ENCODE measurements at regions not wholly inside any gene's neighbourhood (a gene's known extent, or its start where the extent isn't known, plus 50 kb on each side); places are given as distances from the start of the nearest gene placed in this dataset.

DNA sequence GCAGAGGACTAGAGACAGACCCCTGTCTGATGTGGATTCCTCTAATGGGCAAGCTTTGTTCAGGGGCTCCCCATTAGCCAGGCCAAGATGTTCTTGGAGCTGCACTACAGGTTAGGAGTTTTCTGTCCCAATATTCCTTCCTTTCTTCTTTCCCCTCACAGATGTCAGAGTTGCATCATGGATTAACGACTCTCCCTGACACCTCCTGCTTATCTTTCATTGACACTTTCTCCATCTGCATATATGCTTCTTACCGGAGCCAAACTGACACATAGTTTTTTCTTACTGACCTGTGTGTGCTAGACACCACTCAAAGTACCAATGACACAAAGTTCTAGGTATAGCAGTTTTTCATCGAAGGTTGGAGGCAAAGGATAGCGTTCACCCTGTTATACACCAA lies 228.6 kb upstream of the HCCS start:
- TF ChIP-seq CHD1 (IDR thresholded peaks at IDR 0.05; ENCODE audit: low read depth, low read length) (no peak), POLR2AphosphoS5 (IDR thresholded peaks at IDR 0.05; ENCODE audit: low read depth, low read length) (no peak), TCF12 (IDR thresholded peaks at IDR 0.05; ENCODE audit: low read depth, low read length) (no peak), EZH2 (IDR thresholded peaks at IDR 0.05; ENCODE audit: low read depth, low read length, severe bottlenecking) (no peak), RAD21 (IDR thresholded peaks at IDR 0.05 in 1 of 2, conservative IDR thresholded peaks at IDR 0.05 in 1 of 2; ENCODE audit: low read depth in 2 of 2, low read length in 2 of 2) (no peak), GABPA (IDR thresholded peaks at IDR 0.05; ENCODE audit: borderline replicate concordance, insufficient read depth, low read length) (no peak), SIN3A (conservative IDR thresholded peaks at IDR 0.05 in 1 of 2, IDR thresholded peaks at IDR 0.05 in 1 of 2; ENCODE audit: low read depth in 1 of 2, low read length in 2 of 2) (no peak), ZNF274 (IDR thresholded peaks at IDR 0.05; ENCODE audit: borderline replicate concordance, extremely low read depth, low read length) (no peak), SP1 (IDR thresholded peaks at IDR 0.05; ENCODE audit: low read depth, low read length) (no peak), KDM5A (IDR thresholded peaks at IDR 0.05; ENCODE audit: low read length) (no peak)
- TF ChIP-seq, protein P1, sequence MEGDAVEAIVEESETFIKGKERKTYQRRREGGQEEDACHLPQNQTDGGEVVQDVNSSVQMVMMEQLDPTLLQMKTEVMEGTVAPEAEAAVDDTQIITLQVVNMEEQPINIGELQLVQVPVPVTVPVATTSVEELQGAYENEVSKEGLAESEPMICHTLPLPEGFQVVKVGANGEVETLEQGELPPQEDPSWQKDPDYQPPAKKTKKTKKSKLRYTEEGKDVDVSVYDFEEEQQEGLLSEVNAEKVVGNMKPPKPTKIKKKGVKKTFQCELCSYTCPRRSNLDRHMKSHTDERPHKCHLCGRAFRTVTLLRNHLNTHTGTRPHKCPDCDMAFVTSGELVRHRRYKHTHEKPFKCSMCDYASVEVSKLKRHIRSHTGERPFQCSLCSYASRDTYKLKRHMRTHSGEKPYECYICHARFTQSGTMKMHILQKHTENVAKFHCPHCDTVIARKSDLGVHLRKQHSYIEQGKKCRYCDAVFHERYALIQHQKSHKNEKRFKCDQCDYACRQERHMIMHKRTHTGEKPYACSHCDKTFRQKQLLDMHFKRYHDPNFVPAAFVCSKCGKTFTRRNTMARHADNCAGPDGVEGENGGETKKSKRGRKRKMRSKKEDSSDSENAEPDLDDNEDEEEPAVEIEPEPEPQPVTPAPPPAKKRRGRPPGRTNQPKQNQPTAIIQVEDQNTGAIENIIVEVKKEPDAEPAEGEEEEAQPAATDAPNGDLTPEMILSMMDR (IDR thresholded peaks at IDR 0.05; ENCODE audit: control extremely low read depth in 1 of 3, insufficient read depth in 1 of 3, low read depth in 1 of 3, low read length in 3 of 3): no peak
- TF ChIP-seq, protein P2, sequence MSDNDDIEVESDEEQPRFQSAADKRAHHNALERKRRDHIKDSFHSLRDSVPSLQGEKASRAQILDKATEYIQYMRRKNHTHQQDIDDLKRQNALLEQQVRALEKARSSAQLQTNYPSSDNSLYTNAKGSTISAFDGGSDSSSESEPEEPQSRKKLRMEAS (IDR thresholded peaks at IDR 0.05): no peak
- TF ChIP-seq, protein P3, sequence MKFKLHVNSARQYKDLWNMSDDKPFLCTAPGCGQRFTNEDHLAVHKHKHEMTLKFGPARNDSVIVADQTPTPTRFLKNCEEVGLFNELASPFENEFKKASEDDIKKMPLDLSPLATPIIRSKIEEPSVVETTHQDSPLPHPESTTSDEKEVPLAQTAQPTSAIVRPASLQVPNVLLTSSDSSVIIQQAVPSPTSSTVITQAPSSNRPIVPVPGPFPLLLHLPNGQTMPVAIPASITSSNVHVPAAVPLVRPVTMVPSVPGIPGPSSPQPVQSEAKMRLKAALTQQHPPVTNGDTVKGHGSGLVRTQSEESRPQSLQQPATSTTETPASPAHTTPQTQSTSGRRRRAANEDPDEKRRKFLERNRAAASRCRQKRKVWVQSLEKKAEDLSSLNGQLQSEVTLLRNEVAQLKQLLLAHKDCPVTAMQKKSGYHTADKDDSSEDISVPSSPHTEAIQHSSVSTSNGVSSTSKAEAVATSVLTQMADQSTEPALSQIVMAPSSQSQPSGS (IDR thresholded peaks at IDR 0.05; ENCODE audit: low read length): no peak
